ENCODE measurements at regions not wholly inside any gene's neighbourhood (a gene's known extent, or its start where the extent isn't known, plus 50 kb on each side); places are given as distances from the start of the nearest gene placed in this dataset.

- DNase-seq, result no peak
- POLR2A ChIA-PET, result no interaction called here
- no peak overlapping the region for H3K27ac Mint-ChIP-seq
- H3K4me1 ChIP-seq (ENCODE audit: insufficient read depth, low read length), result no peaks in the 10 kb centered on the region
- H3K4me3 ChIP-seq (ENCODE audit: low read length), result no peak overlapping the region
- CTCF ChIA-PET, result no interaction called here
- H3K27me3 ChIP-seq (ENCODE audit: insufficient read depth, low read length, poor library complexity, severe bottlenecking), result no peaks in the 10 kb centered on the region
- peaks cover 0 to 3% (median 0%) of the 10 kb centered on the region in 5 donors for H3K9me3 Mint-ChIP-seq
- no peak overlapping the region for H3K4me3 Mint-ChIP-seq
- H3K9me3 ChIP-seq (ENCODE audit: low read length), result no peaks in the 10 kb centered on the region
- H3K27ac ChIP-seq (ENCODE audit: low read depth, low read length), result no peak overlapping the region
- no peaks in the 10 kb centered on the region for H3K4me1 Mint-ChIP-seq
- H3K36me3 ChIP-seq (ENCODE audit: insufficient read depth, low read length), result no peaks in the 10 kb centered on the region
- H3K36me3 Mint-ChIP-seq, result no peaks in the 10 kb centered on the region
- no peaks in the 10 kb centered on the region for H3K27me3 Mint-ChIP-seq
Measured at GRCh38 chr18:44409515-44409914, 271.2 kb upstream of the SETBP1 start.

GRCh38 chr18:44410740-44411139 is 269.9 kb upstream of the SETBP1 start:
- Histone ChIP-seq H3K27me3 (ENCODE audit: insufficient read depth, low read length, poor library complexity, severe bottlenecking) (no peaks in the 10 kb centered on the region), H3K9me3 (ENCODE audit: low read length) (no peaks in the 10 kb centered on the region), H3K4me1 (ENCODE audit: insufficient read depth, low read length) (no peaks in the 10 kb centered on the region), H3K4me3 (ENCODE audit: low read length) (no peak overlapping the region), H3K27ac (ENCODE audit: low read depth, low read length) (no peak overlapping the region), H3K36me3 (ENCODE audit: insufficient read depth, low read length) (no peaks in the 10 kb centered on the region)
- ChIA-PET CTCF (no interaction called here), POLR2A (no interaction called here)
- DNase-seq, result no peak
- H3K27me3 Mint-ChIP-seq, result no peaks in the 10 kb centered on the region
- H3K27ac Mint-ChIP-seq, result no peak overlapping the region
- peaks cover 0 to 3% (median 0%) of the 10 kb centered on the region in 5 donors for H3K9me3 Mint-ChIP-seq
- no peak overlapping the region for H3K4me3 Mint-ChIP-seq
- no peaks in the 10 kb centered on the region for H3K36me3 Mint-ChIP-seq
- no peaks in the 10 kb centered on the region for H3K4me1 Mint-ChIP-seq

- Histone ChIP-seq H3K4me3 (ENCODE audit: low read length) (no peak overlapping the region), H3K4me1 (ENCODE audit: insufficient read depth, low read length) (no peaks in the 10 kb centered on the region), H3K9me3 (ENCODE audit: low read length) (no peaks in the 10 kb centered on the region), H3K27ac (ENCODE audit: low read depth, low read length) (no peak overlapping the region), H3K27me3 (ENCODE audit: insufficient read depth, low read length, poor library complexity, severe bottlenecking) (no peaks in the 10 kb centered on the region), H3K36me3 (ENCODE audit: insufficient read depth, low read length) (no peaks in the 10 kb centered on the region)
- peak overlapping the region in 1 of 8 donors; percentile 37 for H3K27ac Mint-ChIP-seq
- CTCF ChIA-PET, result no interaction called here
- H3K36me3 Mint-ChIP-seq, result no peaks in the 10 kb centered on the region
- no peaks in the 10 kb centered on the region for H3K27me3 Mint-ChIP-seq
- H3K4me1 Mint-ChIP-seq, result no peaks in the 10 kb centered on the region
- H3K4me3 Mint-ChIP-seq, result no peak overlapping the region
- POLR2A ChIA-PET, result no interaction called here
- H3K9me3 Mint-ChIP-seq, result peaks cover 0 to 7% (median 0%) of the 10 kb centered on the region in 5 donors
- DNase-seq, result no peak
Measured at GRCh38 chr18:44411262-44411905, 269.3 kb upstream of the SETBP1 start.

GRCh38 chr18:44411976-44412375 is 268.7 kb upstream of the SETBP1 start:
- H3K9me3 Mint-ChIP-seq, result peaks cover 0 to 7% (median under 1%) of the 10 kb centered on the region in 5 donors
- no peaks in the 10 kb centered on the region for H3K9me3 ChIP-seq (ENCODE audit: low read length)
- POLR2A ChIA-PET, result no interaction called here
- H3K36me3 Mint-ChIP-seq, result no peaks in the 10 kb centered on the region
- H3K4me3 Mint-ChIP-seq, result no peak overlapping the region
- H3K27me3 ChIP-seq (ENCODE audit: insufficient read depth, low read length, poor library complexity, severe bottlenecking), result no peaks in the 10 kb centered on the region
- no peak overlapping the region for H3K27ac ChIP-seq (ENCODE audit: low read depth, low read length)
- no peaks in the 10 kb centered on the region for H3K4me1 ChIP-seq (ENCODE audit: insufficient read depth, low read length)
- H3K36me3 ChIP-seq (ENCODE audit: insufficient read depth, low read length), result no peaks in the 10 kb centered on the region
- DNase-seq, result no peak
- H3K27ac Mint-ChIP-seq, result no peak overlapping the region
- no peak overlapping the region for H3K4me3 ChIP-seq (ENCODE audit: low read length)
- no peaks in the 10 kb centered on the region for H3K4me1 Mint-ChIP-seq
- no peaks in the 10 kb centered on the region for H3K27me3 Mint-ChIP-seq
- CTCF ChIA-PET, result no interaction called here

- H3K4me1 ChIP-seq (ENCODE audit: insufficient read depth, low read length), result no peaks in the 10 kb centered on the region
- Mint-ChIP-seq H3K36me3 (peaks cover 0 to 4% (median 0%) of the 10 kb centered on the region in 3 donors), H3K4me1 (no peaks in the 10 kb centered on the region), H3K27ac (no peak overlapping the region), H3K4me3 (no peak overlapping the region), H3K9me3 (peaks cover 8 to 13% (median 10%) of the 10 kb centered on the region in 5 donors), H3K27me3 (peaks cover 0 to 2% of the 10 kb centered on the region in 2 donors)
- ChIA-PET CTCF (no interaction called here), POLR2A (no interaction called here)
- no peaks in the 10 kb centered on the region for H3K36me3 ChIP-seq (ENCODE audit: insufficient read depth, low read length)
- no peak overlapping the region for H3K4me3 ChIP-seq (ENCODE audit: low read length)
- DNase-seq, result no peak
- H3K27ac ChIP-seq (ENCODE audit: low read depth, low read length), result no peak overlapping the region
- H3K9me3 ChIP-seq (ENCODE audit: low read length), result no peaks in the 10 kb centered on the region
- no peaks in the 10 kb centered on the region for H3K27me3 ChIP-seq (ENCODE audit: insufficient read depth, low read length, poor library complexity, severe bottlenecking)
Measured at GRCh38 chr18:44423814-44424644, 256.7 kb upstream of the SETBP1 start.

GRCh38 chr18:44424645-44425035 is 256.0 kb upstream of the SETBP1 start:
- H3K36me3 ChIP-seq (ENCODE audit: insufficient read depth, low read length), result no peaks in the 10 kb centered on the region
- H3K27ac Mint-ChIP-seq, result no peak overlapping the region
- no peak overlapping the region for H3K27ac ChIP-seq (ENCODE audit: low read depth, low read length)
- ChIA-PET POLR2A (no interaction called here), CTCF (no interaction called here)
- no peaks in the 10 kb centered on the region for H3K4me1 Mint-ChIP-seq
- no peak for DNase-seq
- H3K4me3 Mint-ChIP-seq, result no peak overlapping the region
- H3K9me3 ChIP-seq (ENCODE audit: low read length), result no peaks in the 10 kb centered on the region
- H3K27me3 Mint-ChIP-seq, result no peaks in the 10 kb centered on the region
- no peaks in the 10 kb centered on the region for H3K27me3 ChIP-seq (ENCODE audit: insufficient read depth, low read length, poor library complexity, severe bottlenecking)
- H3K36me3 Mint-ChIP-seq, result no peaks in the 10 kb centered on the region
- H3K4me3 ChIP-seq (ENCODE audit: low read length), result no peak overlapping the region
- no peaks in the 10 kb centered on the region for H3K4me1 ChIP-seq (ENCODE audit: insufficient read depth, low read length)
- H3K9me3 Mint-ChIP-seq, result peaks cover 5 to 10% (median 6%) of the 10 kb centered on the region in 5 donors

GRCh38 chr18:44425161-44425560 is 255.5 kb upstream of the SETBP1 start:
- Mint-ChIP-seq H3K36me3 (no peaks in the 10 kb centered on the region), H3K4me1 (no peaks in the 10 kb centered on the region), H3K9me3 (peaks cover 5 to 8% (median 6%) of the 10 kb centered on the region in 5 donors), H3K27me3 (no peaks in the 10 kb centered on the region), H3K4me3 (no peak overlapping the region), H3K27ac (no peak overlapping the region)
- DNase-seq, result no peak
- ChIA-PET CTCF (no interaction called here), POLR2A (no interaction called here)
- H3K36me3 ChIP-seq (ENCODE audit: insufficient read depth, low read length), result no peaks in the 10 kb centered on the region
- H3K27ac ChIP-seq (ENCODE audit: low read depth, low read length), result no peak overlapping the region
- H3K4me1 ChIP-seq (ENCODE audit: insufficient read depth, low read length), result no peaks in the 10 kb centered on the region
- H3K9me3 ChIP-seq (ENCODE audit: low read length), result no peaks in the 10 kb centered on the region
- H3K4me3 ChIP-seq (ENCODE audit: low read length), result no peak overlapping the region
- no peaks in the 10 kb centered on the region for H3K27me3 ChIP-seq (ENCODE audit: insufficient read depth, low read length, poor library complexity, severe bottlenecking)

- Histone ChIP-seq H3K27me3 (ENCODE audit: insufficient read depth, low read length, poor library complexity, severe bottlenecking) (no peaks in the 10 kb centered on the region), H3K36me3 (ENCODE audit: insufficient read depth, low read length) (no peaks in the 10 kb centered on the region), H3K27ac (ENCODE audit: low read depth, low read length) (no peak overlapping the region), H3K4me1 (ENCODE audit: insufficient read depth, low read length) (no peaks in the 10 kb centered on the region), H3K4me3 (ENCODE audit: low read length) (no peak overlapping the region), H3K9me3 (ENCODE audit: low read length) (no peaks in the 10 kb centered on the region)
- no peaks in the 10 kb centered on the region for H3K36me3 Mint-ChIP-seq
- ChIA-PET CTCF (no interaction called here), POLR2A (no interaction called here)
- H3K4me3 Mint-ChIP-seq, result no peak overlapping the region
- peaks cover 0 to 8% (median 0%) of the 10 kb centered on the region in 5 donors for H3K9me3 Mint-ChIP-seq
- DNase-seq, result no peak
- H3K27ac Mint-ChIP-seq, result no peak overlapping the region
- H3K27me3 Mint-ChIP-seq, result peaks cover 8 to 18% of the 10 kb centered on the region in 2 donors
- no peaks in the 10 kb centered on the region for H3K4me1 Mint-ChIP-seq
Measured at GRCh38 chr18:44437603-44438002, 243.1 kb upstream of the SETBP1 start.

Measured in CD8-positive, alpha-beta memory T cell (primary cell).